HT1080 (cell line): ENCODE measurements at regions not wholly inside any gene's neighbourhood (a gene's known extent, or its start where the extent isn't known, plus 50 kb on each side); places are given as distances from the start of the nearest gene placed in this dataset.
"Not testable (repeated sequence)": the region's sequence is repeated elsewhere in the genome, so short reads cannot be mapped to it uniquely, and the experiment has no call there.

Experiments used
- DNase-seq: peaks from one replicate; pipeline ENCODE4 v3.0.0-alpha.2; 2015; ENCODE audit warnings: low read depth

DNA sequence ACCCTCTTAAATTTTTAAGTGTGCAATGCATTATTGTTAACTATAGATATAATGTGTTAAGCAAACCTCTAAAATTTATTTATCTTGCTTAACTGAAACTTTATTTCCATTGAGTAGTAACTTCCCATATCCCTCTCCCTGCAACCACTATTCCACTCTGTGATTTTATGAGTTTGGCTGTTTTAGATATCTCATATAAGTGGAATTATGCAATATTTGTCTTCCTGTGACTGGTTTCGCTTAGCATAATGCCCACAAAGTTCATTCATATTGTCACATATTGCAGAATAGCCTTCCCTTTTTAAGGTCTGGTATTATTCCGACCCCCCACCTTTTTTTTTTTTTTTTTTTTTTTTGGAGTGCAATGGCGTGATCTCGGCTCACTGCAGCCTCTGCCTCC is 247.6 kb downstream of the EMP1 start:
- no peak for DNase-seq

DNA sequence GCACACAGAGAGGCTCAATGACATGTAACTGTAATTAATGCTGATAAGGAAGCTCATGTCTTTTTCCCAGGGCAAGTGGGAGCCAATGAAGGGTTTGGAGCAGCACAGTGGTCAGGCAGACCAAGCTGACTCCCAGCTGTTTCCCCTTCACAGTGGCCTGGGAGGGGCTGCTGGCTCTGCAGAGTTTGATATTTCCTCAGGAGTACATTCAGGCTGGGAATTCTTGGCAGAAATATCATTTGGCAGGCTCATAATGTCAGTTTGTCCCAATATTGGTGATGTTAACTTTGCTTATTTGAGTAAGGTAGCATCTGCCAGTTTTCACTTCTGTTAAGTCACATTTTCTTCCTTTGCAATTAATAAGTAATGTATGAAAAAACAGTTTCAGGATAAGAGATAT is 247.0 kb downstream of the EMP1 start:
- DNase-seq = no peak

DNA sequence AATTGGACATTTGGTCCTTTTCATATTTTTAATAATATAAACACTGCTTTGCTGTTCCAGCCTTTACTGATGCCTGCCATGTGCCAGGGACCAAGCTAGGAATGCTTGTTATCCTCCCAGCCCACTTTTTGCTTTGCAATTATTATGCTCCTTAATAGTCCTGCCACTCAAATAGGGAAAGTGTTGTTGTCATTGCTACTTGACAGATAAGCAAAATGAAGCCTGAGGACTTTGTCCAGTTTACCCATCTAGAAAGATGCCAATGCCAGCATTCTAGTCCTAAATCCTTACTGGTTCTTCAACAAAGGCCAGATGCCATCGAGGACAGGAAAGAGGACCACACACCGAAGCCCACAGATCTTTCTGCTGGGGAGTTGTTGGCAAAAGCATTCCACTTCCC is 246.5 kb downstream of the EMP1 start:
- DNase-seq = no peak

DNA sequence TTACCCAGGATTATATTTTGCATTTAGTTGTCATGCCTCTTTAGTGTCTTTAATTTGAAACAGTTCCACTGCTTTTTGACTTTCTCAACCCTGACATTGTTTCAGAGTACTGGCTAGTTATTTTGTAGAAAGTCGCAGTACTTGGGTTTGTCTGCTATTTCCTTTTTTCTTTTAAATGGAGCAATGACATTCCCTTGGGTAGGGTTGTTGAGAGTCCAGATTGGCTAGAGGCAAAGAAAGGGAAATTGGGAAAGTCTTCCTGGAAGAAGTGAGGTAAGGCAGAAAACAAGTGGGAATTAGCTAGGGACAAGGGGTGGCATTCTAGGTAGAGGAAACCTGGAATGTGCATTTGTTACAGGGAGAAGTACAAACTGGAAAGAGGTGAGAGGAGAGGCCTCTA is 245.9 kb downstream of the EMP1 start:
- no peak for DNase-seq

- no peak for DNase-seq
These were observed 244.3 kb downstream of the EMP1 start for GRCh38 chr12:13440844-13441243.

- no peak for DNase-seq
These were observed 241.0 kb downstream of the EMP1 start for GRCh38 chr12:13437541-13437940.

- DNase-seq = peak; percentile 61
These were observed 240.3 kb downstream of the EMP1 start for GRCh38 chr12:13436696-13437391.

DNA sequence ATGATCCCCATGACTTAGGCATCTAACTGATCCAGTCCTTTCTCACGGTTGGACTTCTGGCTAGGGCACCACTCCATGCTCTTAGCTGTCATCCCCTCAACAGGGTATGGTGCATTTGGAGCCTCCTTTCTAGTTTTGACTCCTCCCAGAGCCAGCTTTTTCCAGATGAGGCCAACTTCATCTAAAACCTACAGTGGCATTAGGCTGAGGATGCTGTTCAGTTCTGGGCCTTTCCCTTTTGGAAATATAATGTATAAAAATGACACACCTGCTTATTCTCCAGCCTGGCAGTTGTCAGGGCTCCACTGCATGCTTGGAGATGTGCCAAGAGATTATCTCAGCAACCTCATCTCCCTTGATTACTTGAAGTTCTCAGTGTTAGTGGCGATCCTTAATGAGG is 239.7 kb downstream of the EMP1 start:
- no peak for DNase-seq

DNA sequence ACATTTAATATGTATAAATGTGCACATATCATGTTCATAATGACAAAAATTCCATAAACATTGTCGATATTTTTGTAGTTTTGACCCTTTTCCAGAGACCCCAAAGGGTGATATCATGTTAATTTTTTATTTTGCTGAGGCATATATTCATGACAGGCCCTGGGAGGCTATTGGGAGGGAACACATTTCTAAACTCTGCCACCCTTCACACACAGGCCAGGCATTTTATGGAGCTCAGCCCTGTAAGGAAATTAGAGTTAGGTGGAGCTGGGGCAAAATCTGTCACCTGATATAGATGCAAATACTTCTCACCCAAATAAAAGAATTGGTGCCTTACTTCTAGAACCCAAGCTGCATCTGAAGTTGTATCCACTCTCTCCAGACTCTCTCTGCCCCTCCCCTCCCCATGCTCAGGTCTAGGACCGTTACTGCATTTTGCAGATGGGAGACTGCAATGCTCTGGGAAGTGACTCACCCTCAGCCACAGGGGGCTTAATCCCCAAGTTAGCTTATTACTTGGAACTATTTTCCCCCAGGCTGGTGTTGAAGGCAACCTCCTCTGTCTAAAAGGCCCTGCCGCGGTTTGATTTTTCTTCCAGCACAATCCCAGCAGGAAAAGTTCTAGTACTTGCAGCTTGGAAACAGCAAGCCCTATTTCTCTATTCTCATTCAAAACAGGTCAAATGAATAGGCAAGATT is 238.9 kb downstream of the EMP1 start:
- peak; percentile 70 for DNase-seq

DNA sequence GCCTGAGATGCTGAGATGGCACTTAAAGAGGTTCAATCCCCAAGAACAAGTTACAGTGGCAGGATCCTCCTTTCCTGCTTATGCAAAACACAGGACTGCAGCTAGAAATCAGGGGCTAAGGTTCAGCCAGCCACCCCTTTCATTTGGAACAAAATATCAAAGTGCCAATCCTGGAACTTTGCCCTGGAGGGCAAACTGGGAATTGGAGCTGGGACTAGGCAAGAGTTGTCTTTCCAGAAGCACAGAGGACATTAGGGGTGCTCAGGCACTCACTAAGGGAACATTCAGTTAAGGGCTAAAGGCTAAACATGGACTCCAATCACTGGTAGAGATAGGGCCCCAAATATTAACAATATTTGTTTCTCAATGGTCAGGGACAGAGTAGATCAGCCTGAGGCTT is 237.2 kb downstream of the EMP1 start:
- DNase-seq = no peak

- no peak for DNase-seq
These were observed 234.5 kb downstream of the EMP1 start for GRCh38 chr12:13431041-13431440.

DNA sequence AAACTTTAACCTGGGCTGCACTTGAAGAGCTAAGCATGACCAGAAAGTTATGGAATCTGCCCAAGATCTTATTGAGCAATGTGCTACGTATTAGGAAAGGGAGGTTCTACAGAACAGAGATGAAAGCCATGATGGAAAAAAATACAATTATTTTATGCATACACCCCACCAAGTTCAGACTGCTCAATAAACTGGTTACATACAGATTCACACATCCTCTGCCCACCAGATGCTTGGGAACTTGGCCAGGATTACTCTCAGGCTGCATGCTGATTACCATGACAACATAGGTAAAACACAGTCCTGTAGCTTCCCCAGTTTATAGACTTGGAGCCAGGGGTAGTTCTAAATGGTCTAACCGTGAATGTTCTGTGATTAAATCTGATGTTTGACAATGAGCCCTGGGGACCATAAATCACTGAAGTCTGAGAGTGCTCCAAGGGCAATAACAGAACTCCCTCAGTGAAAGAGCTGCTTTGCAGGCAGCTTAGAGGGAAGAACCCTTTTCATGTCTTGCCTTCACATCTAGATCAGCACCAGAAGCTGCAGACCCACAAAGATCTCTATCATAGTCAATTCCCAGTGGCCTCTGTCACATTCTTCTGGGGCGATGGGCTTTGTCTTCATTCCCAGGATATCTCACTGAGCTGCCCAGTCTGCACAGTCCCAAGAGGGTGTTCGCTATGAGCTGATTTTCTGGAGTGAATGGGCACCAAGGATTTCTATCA is 232.2 kb downstream of the EMP1 start:
- DNase-seq = no peak

DNA sequence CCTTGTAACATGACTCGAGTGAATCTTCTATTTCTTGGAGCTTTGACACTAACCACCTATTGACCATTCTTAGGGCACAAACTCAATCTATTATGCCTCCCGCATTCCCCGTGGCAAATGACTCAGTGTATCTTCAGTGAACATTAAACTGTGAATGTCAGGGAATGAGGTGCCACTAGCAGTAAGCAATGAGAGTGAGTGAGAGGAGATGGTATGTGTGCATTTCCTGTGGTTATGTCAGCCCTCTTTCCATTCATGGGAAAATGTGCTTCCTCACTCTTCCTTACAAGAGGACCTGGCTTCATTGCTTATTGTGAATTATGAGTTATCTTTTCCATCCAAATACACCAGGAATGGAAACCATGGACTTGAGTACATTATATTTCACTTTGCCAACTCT is 229.2 kb downstream of the EMP1 start:
- peak; percentile 94 for DNase-seq

DNA sequence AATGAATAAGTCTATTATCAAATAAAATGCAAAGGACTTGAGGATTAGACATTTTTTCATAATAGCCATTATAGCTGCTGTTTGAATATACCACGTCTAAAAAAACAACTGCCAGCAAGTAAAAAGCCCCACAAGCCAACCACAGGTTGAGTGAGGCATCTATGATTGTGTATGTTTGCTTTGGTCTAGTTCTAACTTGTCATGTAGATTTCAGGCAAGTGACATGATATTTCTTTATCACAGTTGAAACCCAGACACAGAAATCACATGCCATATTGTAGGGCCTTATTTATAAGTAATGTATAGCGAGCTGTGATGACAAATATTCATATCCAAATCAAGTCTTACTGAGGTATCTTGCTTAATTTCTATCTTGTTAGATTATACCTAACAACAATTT is 225.8 kb downstream of the EMP1 start:
- no peak for DNase-seq

- DNase-seq = no peak
These were observed 221.0 kb downstream of the EMP1 start for GRCh38 chr12:13417516-13417915.

GRCh38 chr12:13411287-13411686 is 214.8 kb downstream of the EMP1 start:
- DNase-seq = no peak

- DNase-seq = no peak
These were observed 209.6 kb downstream of the EMP1 start for GRCh38 chr12:13405961-13406703.

DNA sequence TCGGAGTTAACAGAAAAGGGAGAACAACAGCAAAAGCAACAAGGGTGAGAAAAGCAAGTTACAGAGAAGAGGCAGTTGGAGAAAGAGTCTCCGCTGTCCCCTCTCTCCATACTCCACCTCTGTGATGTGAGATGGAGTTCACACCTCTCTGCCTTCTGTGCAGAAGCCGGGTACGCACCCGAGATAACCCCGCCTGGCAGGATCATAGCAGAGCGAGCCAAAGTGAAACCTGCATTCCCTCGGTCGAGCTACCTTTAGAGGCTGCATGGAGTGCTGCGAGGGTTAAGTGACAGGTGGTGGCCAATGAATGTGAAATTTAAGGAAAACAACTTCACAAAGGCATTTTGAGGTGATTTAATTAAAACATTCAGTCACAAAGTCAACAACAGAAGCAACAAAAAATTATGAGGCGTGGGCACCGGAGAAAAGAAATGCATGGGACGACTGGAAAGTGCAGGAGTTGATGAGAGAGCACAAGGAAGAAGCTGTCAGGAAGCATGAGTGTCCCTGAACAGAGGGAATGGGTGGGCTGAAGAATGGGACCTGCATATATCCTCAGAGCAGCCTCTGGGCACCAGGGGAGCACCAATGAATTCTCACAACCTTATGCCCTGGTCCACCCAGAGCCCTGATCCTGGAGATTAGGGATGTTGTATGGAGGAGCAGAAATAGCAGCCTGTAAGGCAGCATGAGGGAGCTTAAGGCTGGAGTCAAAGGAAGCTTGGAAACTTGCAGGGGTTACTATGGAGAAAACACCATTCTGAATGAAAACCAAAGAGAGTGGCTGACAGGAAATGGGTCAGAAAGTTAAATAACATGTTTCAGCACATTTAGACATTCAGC is 208.3 kb downstream of the EMP1 start:
- DNase-seq = peak; percentile 20

DNA sequence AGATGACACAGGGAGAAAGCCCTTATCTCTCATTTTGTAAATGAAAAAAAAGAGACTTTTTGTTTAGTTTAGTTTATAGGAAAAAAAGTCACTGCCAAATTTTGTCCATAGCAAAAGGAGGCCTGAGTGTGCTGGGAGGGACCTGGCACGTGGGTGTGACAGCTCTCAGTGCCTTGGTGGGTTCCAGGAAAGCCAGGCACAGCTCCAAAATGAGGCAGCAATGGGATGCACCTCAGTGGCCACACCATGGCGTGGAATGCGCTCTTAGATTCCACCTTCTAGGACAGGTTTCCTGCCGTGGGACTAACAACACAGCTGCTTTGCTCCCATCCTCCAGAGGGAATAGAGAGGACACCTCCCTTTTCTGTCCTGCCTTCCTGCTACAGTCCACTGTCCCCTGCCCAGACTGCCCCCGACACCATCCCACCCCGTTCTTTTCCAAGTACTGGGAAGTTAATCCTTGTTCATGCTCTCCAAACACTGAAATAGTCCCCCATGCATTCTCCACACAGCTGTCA is 207.6 kb downstream of the EMP1 start:
- no peak for DNase-seq

GRCh38 chr12:13391375-13391774 is 194.8 kb downstream of the EMP1 start:
- DNase-seq = not testable (repeated sequence)

GRCh38 chr12:13390918-13391317 is 194.4 kb downstream of the EMP1 start:
- DNase-seq = no peak
